NCI-H748 (cell line): ENCODE measurements at regions not wholly inside any gene's neighbourhood (a gene's known extent, or its start where the extent isn't known, plus 50 kb on each side); places are given as distances from the start of the nearest gene placed in this dataset.

Experiments
- DNase-seq: peaks from one replicate; lab custom pipeline; 2025; ENCODE audit not compliant: unreplicated experiment; lab: John Stamatoyannopoulos, UW

DNA sequence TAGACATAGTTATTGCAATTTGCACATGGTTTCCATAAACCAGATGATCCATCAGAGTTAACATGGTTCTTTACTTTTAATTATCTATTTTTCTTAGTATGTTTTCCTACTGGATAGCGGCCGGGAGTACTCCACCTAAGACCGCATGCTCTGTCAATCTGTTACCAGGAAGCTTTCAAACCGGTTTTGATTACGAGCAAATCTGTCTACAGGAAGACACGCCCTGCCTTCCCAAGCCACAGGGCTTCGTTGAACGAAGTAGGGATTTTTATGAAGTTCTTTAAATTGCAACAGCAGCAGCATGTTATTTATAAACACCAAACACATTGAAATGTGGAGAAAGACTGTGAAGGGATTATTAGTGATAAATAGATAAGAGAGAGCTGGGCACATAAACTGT is 283.3 kb upstream of the ROBO2 start:
- DNase-seq, result peak; percentile 78

DNA sequence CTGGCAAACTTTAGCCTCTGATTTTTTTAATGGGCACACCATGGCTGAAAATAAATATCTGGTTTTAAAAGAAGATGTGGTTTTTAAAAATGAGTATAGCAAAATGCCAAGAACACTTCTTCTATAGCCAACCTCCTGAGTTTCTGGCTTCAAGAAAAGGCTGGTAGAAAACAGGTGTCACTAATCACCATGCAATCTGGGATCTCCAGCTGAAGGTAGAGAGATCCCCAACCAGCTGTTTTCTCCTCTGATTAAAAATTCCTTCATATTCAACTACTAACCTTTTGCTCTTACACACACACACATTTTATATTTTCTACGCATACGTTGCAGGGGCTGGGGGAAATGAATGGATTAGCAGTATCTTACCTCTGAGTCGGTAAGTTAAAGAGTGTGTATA is 279.6 kb upstream of the ROBO2 start:
- no peak for DNase-seq

DNA sequence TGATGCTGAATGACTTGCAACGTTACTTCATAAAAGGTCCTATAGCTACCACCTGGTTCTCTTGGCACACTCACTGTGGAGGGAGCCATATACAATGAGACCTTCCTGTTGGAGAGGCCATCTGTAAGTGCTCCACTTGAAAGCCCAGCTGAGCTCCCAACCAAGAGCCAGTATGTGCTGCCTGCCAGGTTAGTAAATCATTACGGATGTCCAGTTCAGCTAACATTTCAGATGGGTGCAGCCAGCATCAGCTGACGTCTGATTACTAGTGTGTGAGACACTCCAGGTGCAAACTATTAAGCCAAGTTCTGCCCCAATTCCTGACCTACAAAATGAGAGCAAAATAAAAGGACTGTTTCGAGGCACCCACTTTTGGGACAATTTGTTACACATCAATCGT is 274.4 kb upstream of the ROBO2 start:
- DNase-seq, result peak; percentile 92

DNA sequence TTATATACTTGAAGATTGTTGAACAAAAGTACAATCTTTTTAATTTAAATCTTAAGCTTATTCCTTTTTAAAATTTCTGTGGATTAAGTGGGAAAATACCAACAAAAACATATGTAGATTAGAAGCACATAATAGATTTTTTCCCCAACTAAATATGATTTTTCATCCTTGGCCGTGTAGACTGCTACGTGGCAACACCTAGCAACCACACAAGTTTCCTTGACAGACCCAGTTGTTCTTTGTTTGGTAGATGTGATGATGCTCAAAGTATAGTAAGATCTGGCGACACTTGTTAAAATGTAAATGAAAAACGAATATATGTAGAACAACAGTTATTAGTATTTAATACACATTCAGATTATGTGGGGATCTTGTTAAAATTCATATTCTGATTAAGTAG is 271.0 kb upstream of the ROBO2 start:
- no peak for DNase-seq

DNA sequence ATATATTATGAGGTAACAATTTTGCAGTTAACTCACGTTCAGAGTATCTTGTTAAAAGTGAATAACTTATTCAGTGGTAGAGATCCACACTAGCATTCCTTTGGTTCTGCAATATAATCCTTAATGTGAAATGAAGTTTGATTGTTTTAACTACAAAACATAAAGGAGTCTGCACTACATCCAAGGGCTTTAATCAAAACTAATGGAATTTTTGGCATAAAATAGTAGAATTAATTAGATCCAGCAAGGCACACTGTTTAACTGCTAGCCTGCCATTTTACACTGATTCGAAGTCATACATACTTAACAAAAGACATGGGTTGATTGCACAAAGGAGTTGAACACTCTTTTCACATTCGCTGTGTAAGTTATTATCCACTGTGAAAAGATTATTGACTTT is 263.0 kb upstream of the ROBO2 start:
- no peak for DNase-seq

DNA sequence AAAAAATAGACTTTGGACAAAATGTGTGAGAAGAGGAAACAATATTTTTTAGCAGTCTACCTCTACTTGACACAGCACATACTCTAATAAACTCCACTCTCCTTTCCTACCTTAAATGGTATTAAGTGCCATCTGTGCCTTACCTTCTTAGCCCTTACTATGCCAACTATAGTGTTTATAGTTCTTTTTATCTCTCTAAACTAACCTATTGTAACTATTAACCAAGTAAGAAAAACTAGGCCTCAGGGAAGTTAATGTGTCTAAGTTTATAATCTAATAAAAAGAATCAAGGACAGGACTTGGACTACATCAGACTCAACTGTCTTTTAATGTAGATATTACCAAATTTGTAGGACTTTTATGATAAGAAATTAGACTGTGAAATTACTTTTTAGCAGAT is 251.7 kb upstream of the ROBO2 start:
- DNase-seq, result no peak

DNA sequence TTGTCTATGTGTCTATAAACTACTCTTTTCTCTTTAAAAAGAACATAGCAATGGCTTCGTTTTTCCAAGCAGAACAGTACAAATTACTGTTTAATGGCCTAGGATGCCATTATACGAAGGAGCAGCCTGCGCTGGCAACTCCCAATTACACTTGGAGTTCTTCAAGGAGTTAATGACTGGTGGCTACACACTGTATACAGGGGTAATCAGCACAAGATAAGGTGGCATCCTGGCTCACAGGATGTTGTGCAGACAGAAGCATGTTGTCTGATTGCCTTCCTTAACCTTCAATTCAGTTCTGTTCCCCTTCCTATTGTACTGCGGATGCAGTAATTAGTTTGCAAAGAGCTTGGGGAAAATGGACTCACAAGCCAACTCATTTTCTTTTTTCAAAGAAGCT is 250.7 kb upstream of the ROBO2 start:
- no peak for DNase-seq

DNA sequence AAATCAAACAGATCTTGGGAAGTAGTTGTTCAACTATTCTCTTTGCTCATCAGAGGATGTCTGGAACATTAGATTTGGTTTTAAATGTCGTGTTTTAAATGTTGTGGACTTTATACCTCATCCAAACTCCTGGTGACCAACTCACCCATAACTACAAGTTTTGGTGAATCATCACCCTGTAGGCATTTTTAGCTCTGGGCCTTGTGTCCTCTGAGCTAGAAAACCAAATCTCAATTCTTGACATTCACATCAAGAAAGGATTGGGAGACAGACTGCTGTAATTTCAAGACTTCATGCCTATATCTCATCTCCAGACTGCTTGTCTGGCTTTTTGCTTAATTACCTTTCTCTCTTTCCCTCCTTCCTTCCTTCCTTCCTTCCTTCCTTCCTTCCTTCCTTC is 228.5 kb upstream of the ROBO2 start:
- DNase-seq, result no peak

DNA sequence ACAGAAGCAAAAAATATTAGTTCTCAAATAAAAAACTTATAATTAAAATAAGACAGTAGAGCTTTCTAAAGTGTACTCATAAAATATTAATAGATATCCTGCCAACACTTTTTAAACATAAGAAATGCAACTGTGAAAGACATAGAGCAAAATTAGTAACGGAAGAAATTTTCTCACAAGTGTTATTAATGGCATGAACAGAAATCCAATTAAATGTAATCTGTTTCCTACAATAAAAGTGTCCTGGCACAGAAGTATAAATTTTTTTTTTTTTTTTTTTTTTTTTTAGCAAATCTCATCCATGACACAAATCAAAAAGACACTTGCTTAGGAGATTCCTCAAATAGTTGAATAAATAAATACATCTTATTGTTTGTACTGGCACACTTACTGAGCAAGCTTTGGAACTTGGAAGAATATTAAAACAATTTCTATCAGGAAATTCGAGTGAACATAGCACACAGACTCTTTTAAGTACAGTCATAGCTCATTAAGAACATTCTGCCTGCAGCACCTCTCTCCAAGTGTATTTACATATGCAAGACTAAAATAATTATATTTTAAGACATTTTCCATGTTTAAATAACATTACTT is 227.2 kb upstream of the ROBO2 start:
- no peak for DNase-seq

DNA sequence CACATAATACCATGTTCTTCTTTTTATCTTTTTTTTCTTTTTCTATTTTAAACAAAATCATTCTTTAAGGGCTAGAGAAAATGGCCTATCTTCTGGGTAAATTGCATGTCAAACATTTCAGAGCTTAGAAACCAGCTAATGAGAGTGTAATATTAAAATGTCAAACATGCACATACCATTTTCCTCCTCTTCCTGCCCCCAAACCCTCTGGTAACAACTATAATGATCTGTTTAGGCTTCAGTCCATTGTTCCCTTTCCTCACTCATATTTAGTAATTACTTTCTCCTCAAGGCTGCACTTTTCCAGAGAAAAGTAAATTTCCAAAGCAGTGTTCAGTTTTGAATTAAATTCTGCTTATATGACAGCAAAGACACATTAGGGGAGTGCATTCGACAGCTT is 224.3 kb upstream of the ROBO2 start:
- DNase-seq, result peak; percentile 17

DNA sequence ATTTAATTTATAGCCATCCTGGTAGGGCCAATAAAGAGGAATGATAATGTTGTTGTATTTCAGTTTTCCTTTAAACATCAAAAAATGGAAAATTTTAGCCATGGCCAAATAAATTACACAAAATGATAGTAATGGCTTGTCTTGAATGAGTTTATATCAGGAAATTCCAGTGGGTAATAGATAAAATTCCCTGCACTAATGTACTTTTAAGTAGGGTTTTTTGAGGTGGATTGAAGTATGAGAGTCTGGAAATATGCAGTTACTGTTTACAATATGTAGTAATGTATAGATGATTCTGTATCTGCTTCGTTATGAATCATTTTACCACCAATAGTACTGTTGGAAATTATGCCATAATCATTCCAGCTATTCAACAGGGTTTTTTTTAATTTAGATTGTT is 219.4 kb upstream of the ROBO2 start:
- no peak for DNase-seq

DNA sequence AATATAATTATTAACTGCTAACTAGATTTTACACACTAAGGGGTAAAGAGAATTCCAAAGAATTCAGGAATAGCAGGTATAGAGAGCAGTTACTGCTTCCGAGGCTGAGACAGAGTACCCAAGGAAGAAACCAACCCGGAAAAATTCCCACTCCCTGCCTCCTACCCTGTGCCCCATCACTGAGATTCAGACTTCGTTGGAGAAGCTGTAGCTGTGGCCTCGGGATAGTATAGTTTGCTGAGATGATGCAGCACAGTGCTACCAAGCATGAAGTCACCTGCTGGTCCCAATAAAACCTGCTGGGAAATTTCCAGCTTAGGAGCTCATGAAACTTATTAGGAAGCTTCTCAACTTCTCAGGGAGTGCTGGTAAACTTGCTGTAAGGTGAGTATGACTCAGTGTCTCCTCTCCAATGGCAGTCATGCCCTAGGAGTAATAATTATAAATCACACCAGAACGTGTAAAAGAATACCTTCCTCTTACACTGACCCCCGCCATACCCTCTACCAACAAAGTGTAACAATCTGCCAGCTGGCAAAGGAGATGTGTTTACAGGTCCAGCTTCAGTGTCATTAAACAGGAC is 215.2 kb upstream of the ROBO2 start:
- peak; percentile 53 for DNase-seq

DNA sequence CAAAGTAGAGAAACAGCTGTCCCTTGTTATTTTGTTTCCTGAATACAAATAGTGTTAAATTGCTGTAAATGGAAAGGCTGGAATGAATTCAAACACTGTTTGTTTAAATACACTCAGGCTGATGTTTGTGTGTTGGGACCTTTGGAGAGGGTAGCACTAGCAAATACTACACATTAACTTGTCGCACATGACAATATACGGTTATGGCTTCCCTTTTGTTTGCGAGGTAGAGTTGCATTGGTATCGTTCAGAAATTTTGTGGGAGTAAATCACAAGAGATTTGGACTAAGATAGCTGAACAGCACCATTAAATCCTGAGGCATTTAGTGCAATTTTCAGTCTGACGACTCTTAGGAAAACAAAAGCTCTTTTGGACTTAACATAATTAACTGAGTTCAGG is 213.0 kb upstream of the ROBO2 start:
- DNase-seq, result peak; percentile 76

DNA sequence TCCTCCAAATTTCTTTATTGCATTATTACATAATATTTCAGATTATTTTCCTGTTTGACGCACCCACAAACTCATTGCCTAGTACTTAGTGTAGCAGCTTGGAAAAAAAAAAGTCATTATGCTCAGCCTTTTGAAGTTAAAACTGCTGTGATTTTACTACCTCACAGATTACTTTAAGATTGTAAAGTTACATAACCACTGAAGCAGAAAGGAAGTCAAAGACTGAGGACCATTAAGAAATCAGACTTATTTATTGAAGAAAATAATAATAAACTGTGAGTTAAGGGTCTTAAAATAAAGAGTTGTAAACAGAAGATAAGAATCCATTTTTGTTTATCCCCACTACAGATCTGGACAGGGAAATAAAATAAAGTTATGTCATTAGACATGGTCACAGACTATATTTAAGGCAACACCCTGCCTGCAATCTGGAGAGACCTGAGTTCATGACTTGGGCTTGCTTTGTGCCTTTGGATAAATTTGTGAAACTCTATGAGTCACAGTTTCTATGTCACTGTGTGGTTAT is 212.1 kb upstream of the ROBO2 start:
- DNase-seq, result no peak

DNA sequence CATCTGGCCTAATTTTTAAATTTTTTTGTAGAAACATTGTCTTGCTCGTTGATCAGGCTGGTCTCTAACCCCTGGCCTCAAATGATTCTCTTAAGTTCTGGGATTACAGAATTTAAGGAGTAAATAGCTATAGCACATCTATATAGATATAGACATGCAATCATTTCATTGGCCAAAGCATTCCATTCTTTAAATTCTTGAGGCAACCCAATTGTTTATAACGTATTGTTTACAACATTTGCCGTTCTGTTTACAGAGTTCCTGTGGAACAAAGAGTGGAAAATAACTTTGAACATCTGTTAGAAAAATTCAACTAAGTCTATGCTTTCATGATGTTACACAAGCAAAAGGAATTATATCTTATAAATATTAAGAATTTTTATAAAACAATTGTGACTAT is 205.2 kb upstream of the ROBO2 start:
- no peak for DNase-seq

DNA sequence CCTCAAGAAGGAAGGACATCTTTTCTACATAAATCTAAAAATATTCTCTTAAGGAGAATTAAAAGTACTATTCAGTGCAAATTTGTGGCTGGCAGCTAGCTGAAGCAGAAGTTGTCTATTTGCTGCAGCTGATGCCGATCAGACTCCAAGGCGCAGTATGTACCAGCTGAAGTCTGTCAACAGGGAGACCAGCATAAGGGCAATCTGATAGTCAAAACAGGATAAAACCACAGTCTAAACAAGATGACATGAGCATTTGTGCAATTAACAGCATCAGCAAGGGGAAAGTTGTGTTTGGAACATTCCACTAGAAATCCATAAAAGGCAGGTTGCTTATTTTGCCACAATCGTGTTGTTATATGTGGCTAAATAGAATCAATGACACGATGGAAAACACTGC is 198.2 kb upstream of the ROBO2 start:
- no peak for DNase-seq

DNA sequence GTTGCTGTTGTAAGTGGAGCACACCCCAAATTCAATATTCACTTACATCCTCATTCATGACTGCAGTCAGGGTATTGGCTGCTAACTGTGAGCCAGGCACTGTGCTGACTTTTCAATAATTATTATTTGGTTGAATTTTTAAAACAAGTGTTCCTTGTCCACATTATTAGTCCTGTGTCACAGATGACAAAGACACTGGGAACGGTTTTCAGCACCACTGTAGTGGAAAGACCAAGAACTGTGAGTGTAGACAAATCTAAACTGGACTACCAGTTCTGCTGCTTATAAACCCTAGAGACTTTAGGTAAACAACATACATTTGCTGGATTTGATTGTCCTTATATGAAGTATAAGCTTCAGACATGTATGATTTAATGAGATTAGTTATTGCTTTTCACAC is 197.7 kb upstream of the ROBO2 start:
- DNase-seq, result no peak

DNA sequence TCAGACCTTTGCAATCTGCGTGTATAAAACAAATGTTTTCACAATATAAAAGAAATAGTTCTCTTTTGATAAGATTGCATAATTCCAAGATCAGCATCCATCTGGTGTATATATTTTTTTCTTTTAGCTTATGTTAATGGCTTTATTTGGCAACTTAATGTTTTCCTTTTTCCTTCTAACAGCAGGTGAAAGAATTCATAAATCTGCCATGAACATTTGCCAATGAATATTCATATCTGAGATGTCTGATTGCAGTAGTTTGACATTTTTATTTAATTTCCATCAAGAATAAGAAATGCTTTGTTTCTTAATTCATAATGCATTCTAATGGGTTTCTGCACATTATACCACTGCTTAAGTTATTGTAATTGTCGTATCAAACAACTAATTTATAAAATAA is 184.4 kb upstream of the ROBO2 start:
- DNase-seq, result no peak

DNA sequence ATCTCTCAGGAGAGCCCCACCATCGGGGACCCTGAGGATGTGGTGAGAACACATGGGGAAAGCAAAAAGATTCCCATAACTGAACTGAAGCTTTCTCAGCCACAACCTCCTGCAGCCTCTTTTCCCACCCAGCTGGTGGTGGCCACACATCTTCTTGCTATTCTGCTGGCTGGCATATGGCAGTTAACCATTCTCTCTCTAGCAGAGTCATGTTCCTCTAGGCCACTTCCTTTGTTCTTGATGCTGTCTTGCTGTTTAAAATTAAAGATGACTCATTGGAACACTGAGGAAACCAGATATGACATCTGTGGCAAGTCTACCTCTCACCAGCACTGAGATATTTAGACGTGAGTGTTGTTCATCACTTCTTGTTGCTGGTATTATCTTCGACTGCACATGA is 180.3 kb upstream of the ROBO2 start:
- no peak for DNase-seq

DNA sequence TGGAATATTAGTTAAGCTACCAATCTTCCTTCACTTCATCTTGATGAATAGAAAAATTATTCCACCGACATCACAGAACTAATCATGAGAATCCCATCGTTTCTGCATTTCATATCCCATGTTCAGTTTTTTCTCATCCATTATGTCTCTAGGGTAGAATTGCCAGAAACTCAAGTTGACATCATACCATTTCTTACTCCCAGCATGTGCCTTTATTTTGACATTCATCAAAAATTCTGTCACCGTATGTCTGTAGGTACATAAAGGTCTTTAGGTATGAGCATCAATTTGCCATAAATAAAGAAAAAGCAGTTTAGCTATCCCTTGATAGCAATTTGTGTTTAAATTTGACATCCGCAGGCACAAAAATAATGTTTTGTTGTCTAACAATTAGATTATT is 175.5 kb upstream of the ROBO2 start:
- DNase-seq, result no peak

DNA sequence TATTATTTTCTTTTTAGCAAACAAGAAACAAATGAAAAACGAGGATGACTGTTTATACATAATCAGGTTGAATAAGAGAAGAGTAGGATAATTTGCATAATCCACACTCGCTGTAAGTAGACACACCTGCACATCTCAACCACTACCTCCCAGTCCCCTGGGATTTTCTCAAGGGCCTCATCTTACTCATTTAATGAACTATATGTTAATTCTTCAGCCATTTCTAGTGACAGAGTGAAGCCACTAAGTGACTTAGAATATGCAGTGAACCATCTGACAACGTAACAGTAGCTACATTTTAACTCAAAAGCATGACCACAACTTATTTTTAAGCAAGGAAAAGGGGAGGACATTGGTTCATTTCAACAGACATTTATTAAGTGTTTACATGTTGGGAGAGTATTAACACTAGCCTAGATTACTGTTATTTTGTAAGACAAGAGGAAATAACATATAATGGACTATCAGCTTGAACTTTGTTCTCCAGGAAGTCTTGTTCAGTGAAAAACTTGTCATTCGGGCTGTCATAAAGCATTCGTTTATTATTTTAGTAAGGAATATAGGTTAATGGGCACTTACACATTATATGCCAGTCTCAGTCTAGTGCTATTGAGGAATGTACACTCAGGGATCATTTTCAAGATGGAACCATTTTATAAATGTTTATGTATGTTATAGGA is 173.0 kb upstream of the ROBO2 start:
- no peak for DNase-seq

DNA sequence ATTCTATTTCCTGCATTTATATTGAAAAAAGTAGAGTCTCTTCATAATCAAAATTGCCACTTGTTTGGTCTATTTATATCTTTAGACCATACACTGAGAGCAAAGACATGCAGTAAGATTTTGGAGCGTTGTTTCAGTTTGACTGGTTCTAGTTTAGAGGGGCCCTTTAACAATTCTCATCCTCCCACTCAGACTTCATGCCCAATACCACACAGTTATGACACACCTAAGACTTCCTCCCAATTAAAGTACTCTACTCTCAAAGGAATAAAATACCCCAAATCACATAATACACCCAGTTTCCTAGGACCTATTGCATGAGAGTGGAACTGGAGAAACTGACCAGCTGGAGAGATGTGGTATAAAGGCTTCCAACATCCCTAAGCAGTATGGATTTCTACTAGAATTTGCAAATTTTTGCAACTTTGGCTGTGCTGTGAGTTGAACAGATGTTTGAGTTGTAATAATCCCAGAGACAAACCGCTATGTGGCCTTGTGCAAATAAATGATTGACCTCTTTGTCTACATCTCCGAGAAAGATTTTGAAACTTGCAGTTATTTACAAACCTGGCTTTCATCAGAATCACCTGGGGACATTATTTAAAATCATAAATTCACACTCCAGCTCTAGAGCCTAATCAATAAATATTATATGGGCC is 170.0 kb upstream of the ROBO2 start:
- no peak for DNase-seq
